HepG2 (cell line): ENCODE measurements at regions not wholly inside any gene's neighbourhood (a gene's known extent, or its start where the extent isn't known, plus 50 kb on each side); places are given as distances from the start of the nearest gene placed in this dataset.
A peak's percentile ranks its signal among the peaks of the same experiment; 100 is the strongest.

Source experiments
- EP300 ChIP-seq, 3 experiments: sonication (generic) in 1 of 3; formaldehyde crosslinking in 1 of 3; IDR thresholded peaks; 2 replicates each; pipeline versions ENCODE4 v1.5.1 to v1.6.1; 2011 to 2020; ENCODE audit warnings: low read depth in 2 of 3, low read length in 2 of 3, borderline replicate concordance in 1 of 3, improper control_type of control experiment in 1 of 3, mild to moderate bottlenecking in 1 of 3, missing genetic modification reagents in 1 of 3, moderate library complexity in 1 of 3
- GATA4 ChIP-seq: sonication (generic); IDR thresholded peaks from 2 replicates; pipeline ENCODE4 v1.6.1; 2016; ENCODE audit warnings: antibody characterized with exemption, low read depth, borderline replicate concordance
- HDAC6 ChIP-seq: fragments of 200-600 bp; sonication (generic); IDR thresholded peaks from 2 replicates; pipeline ENCODE4 v1.7.0; 2017; ENCODE audit warnings: mild to moderate bottlenecking, antibody characterized with exemption, low read length, low read depth
- HNRNPUL1 ChIP-seq: fragments of 200-400 bp; formaldehyde crosslinking; IDR thresholded peaks from 2 replicates; pipeline ENCODE4 v1.6.1; 2017; ENCODE audit warnings: low read depth, mild to moderate bottlenecking, low read length, moderate library complexity
- MIER3 ChIP-seq: IDR thresholded peaks from 2 replicates; pipeline ENCODE4 v1.6.1; 2016; ENCODE audit warnings: missing compliant biosample characterization, borderline replicate concordance
- MYNN ChIP-seq: sonication (generic); formaldehyde crosslinking; IDR thresholded peaks from 2 replicates; pipeline ENCODE4 v1.4.0; 2020; ENCODE audit warnings: mild to moderate bottlenecking, low read depth, missing genetic modification reagents
- NFE2L2 ChIP-seq: fragments of 150-350 bp; IDR thresholded peaks from 2 replicates; pipeline ENCODE4 v1.6.1; 2014; ENCODE audit warnings: low read length
- NR2F1 ChIP-seq, 2 experiments: fragments of 450-650 bp in 1 of 2; formaldehyde crosslinking in 1 of 2; IDR thresholded peaks; 2 replicates each; pipeline versions ENCODE4 v1.5.0 to v1.6.1; 2016 to 2020; ENCODE audit warnings: mild to moderate bottlenecking in 1 of 2, missing compliant biosample characterization in 1 of 2, missing genetic modification reagents in 1 of 2, moderate library complexity in 1 of 2
- NRL ChIP-seq: sonication (generic); formaldehyde crosslinking; IDR thresholded peaks from 2 replicates; pipeline ENCODE4 v1.5.0; 2020; ENCODE audit warnings: missing genetic modification reagents, mild to moderate bottlenecking, moderate library complexity, borderline replicate concordance
- PAF1 ChIP-seq: IDR thresholded peaks from 2 replicates; pipeline ENCODE4 v1.6.1; 2016; ENCODE audit warnings: missing genetic modification reagents, missing compliant biosample characterization
- PHF20 ChIP-seq: sonication (generic); formaldehyde crosslinking; IDR thresholded peaks from 2 replicates; pipeline ENCODE4 v1.5.0; 2020; ENCODE audit warnings: mild to moderate bottlenecking, missing genetic modification reagents
- SP1 ChIP-seq, 2 experiments: fragments of 450-650 bp in 1 of 2; sonication (generic) in 1 of 2; formaldehyde crosslinking in 1 of 2; IDR thresholded peaks; 2 replicates each; pipeline versions ENCODE4 v1.4.0 to v1.6.1; 2016 to 2020; ENCODE audit warnings: missing genetic modification reagents in 1 of 2
- ZFP41 ChIP-seq: sonication (generic); formaldehyde crosslinking; IDR thresholded peaks from 2 replicates; pipeline ENCODE4 v1.4.0; 2020; ENCODE audit warnings: mild to moderate bottlenecking, missing genetic modification reagents, borderline replicate concordance
- ZNF350 ChIP-seq: sonication (generic); formaldehyde crosslinking; IDR thresholded peaks from 2 replicates; pipeline ENCODE4 v1.4.0; 2020; ENCODE audit warnings: mild to moderate bottlenecking, low read depth, missing genetic modification reagents, borderline replicate concordance
- ZNF446 ChIP-seq: sonication (generic); formaldehyde crosslinking; IDR thresholded peaks from 2 replicates; pipeline ENCODE4 v1.5.0; 2020; ENCODE audit warnings: mild to moderate bottlenecking, missing genetic modification reagents
- ZNF546 ChIP-seq: sonication (generic); formaldehyde crosslinking; conservative IDR thresholded peaks from 2 replicates; pipeline ENCODE4 v1.8.1; 2023; ENCODE audit warnings: mild to moderate bottlenecking, missing genetic modification reagents
- ZNF737 ChIP-seq: sonication (generic); formaldehyde crosslinking; IDR thresholded peaks from 2 replicates; pipeline ENCODE4 v1.5.0; 2020; ENCODE audit warnings: missing genetic modification reagents, mild to moderate bottlenecking, borderline replicate concordance
- ZNF788 ChIP-seq: sonication (generic); formaldehyde crosslinking; IDR thresholded peaks from 2 replicates; pipeline ENCODE4 v1.5.0; 2020; ENCODE audit warnings: mild to moderate bottlenecking, missing genetic modification reagents, borderline replicate concordance
- TF ChIP-seq, protein P1 (sequence below): sonication (generic); formaldehyde crosslinking; IDR thresholded peaks from 2 replicates; pipeline ENCODE4 v1.5.0; 2020; ENCODE audit warnings: missing genetic modification reagents
- TF ChIP-seq, protein P2 (sequence below): sonication (generic); formaldehyde crosslinking; IDR thresholded peaks from 2 replicates; pipeline ENCODE4 v1.4.0; 2020; ENCODE audit warnings: mild to moderate bottlenecking, low read depth, missing genetic modification reagents
- TF ChIP-seq, protein P3 (sequence below): sonication (generic); formaldehyde crosslinking; IDR thresholded peaks from 2 replicates; pipeline ENCODE4 v1.4.0; 2020; ENCODE audit warnings: missing genetic modification reagents

DNA sequence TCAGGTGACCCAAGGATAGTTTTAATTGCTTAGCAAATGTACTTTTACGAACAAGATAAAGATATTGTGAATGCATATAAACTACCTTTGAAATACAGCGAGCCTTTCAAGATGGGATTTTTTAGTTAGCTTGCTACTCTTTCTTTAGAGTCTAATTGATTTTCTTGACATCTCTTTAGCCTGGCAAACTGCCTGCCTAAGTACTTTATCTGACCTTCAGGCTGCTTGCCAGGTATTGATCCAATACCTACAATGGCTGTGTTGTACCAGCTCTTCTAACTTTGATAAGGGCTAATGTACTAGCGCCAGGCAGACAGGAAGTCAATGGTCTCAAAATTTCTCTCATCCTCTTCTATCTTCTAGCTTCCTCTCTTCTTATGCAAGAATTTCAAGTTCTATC lies 414.4 kb upstream of the ACVR2A start (continued):
- no peak for TF ChIP-seq MYNN
- no peak for TF ChIP-seq MIER3 (CRISPR knock-in tag)
- TF ChIP-seq ZNF546: no peak
- no peak for TF ChIP-seq HNRNPUL1
- TF ChIP-seq, protein P1, sequence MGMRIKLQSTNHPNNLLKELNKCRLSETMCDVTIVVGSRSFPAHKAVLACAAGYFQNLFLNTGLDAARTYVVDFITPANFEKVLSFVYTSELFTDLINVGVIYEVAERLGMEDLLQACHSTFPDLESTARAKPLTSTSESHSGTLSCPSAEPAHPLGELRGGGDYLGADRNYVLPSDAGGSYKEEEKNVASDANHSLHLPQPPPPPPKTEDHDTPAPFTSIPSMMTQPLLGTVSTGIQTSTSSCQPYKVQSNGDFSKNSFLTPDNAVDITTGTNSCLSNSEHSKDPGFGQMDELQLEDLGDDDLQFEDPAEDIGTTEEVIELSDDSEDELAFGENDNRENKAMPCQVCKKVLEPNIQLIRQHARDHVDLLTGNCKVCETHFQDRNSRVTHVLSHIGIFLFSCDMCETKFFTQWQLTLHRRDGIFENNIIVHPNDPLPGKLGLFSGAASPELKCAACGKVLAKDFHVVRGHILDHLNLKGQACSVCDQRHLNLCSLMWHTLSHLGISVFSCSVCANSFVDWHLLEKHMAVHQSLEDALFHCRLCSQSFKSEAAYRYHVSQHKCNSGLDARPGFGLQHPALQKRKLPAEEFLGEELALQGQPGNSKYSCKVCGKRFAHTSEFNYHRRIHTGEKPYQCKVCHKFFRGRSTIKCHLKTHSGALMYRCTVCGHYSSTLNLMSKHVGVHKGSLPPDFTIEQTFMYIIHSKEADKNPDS (CRISPR knock-in tag): no peak
- no peak for TF ChIP-seq NRL (CRISPR knock-in tag)
- TF ChIP-seq ZNF737 (CRISPR knock-in tag): no peak
- TF ChIP-seq ZFP41: no peak
- TF ChIP-seq EP300 (IDR thresholded peaks at IDR 0.05; ENCODE audit: low read depth in 2 of 2, low read length in 2 of 2): peak in 1 of 2 experiments; percentile 69; a peak in 1 of 4 replicates
- no peak for TF ChIP-seq EP300 (CRISPR knock-in tag; IDR thresholded peaks at IDR 0.05; ENCODE audit: borderline replicate concordance)
- TF ChIP-seq SP1 (IDR thresholded peaks at IDR 0.05): no peak
- no peak for TF ChIP-seq SP1 (CRISPR knock-in tag; IDR thresholded peaks at IDR 0.05)
- TF ChIP-seq PAF1 (CRISPR knock-in tag): no peak
- TF ChIP-seq GATA4: no peak
- TF ChIP-seq ZNF788 (CRISPR knock-in tag): no peak
- peak in 1 of 2 experiments; percentile 25; a peak in 1 of 4 replicates for TF ChIP-seq NR2F1 (CRISPR knock-in tag; IDR thresholded peaks at IDR 0.05)
- no peak for TF ChIP-seq PHF20 (CRISPR knock-in tag)
- TF ChIP-seq, protein P2, sequence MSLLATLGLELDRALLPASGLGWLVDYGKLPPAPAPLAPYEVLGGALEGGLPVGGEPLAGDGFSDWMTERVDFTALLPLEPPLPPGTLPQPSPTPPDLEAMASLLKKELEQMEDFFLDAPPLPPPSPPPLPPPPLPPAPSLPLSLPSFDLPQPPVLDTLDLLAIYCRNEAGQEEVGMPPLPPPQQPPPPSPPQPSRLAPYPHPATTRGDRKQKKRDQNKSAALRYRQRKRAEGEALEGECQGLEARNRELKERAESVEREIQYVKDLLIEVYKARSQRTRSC (CRISPR knock-in tag): no peak
- no peak for TF ChIP-seq ZNF446
- TF ChIP-seq HDAC6: no peak
- TF ChIP-seq NFE2L2: no peak
- no peak for TF ChIP-seq ZNF350 (CRISPR knock-in tag)
- TF ChIP-seq, protein P3, sequence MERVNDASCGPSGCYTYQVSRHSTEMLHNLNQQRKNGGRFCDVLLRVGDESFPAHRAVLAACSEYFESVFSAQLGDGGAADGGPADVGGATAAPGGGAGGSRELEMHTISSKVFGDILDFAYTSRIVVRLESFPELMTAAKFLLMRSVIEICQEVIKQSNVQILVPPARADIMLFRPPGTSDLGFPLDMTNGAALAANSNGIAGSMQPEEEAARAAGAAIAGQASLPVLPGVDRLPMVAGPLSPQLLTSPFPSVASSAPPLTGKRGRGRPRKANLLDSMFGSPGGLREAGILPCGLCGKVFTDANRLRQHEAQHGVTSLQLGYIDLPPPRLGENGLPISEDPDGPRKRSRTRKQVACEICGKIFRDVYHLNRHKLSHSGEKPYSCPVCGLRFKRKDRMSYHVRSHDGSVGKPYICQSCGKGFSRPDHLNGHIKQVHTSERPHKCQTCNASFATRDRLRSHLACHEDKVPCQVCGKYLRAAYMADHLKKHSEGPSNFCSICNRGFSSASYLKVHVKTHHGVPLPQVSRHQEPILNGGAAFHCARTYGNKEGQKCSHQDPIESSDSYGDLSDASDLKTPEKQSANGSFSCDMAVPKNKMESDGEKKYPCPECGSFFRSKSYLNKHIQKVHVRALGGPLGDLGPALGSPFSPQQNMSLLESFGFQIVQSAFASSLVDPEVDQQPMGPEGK (CRISPR knock-in tag): no peak
